Keratinocyte (primary cell): ENCODE measurements at regions not wholly inside any gene's neighbourhood (a gene's known extent, or its start where the extent isn't known, plus 50 kb on each side); places are given as distances from the start of the nearest gene placed in this dataset.

Experiments used
- CTCF ChIP-seq, 3 experiments: IDR thresholded peaks in 1 of 3; conservative IDR thresholded peaks in 1 of 3; optimal IDR thresholded peaks in 1 of 3; 2 replicates in 2 of 3; 3 replicates in 1 of 3; pipeline versions ENCODE3 to v1.5.1; 2011; ENCODE audit warnings: low read length in 3 of 3, mild to moderate bottlenecking in 3 of 3, moderate library complexity in 2 of 3, control low read depth in 1 of 3, inconsistent platforms in 1 of 3; ENCODE audit not compliant: insufficient read depth in 2 of 3; ENCODE audit errors: extremely low read depth in 1 of 3
- EZH2 ChIP-seq: IDR thresholded peaks from one replicate; pipeline ENCODE4 v1.6.1; 2012; ENCODE audit warnings: inconsistent platforms, mild to moderate bottlenecking, low read length, moderate library complexity

- TF ChIP-seq CTCF (optimal IDR thresholded peaks at IDR 0.05 in 1 of 3, IDR thresholded peaks at IDR 0.05 in 1 of 3, conservative IDR thresholded peaks at IDR 0.05 in 1 of 3; ENCODE audit: extremely low read depth in 1 of 3, insufficient read depth in 2 of 3, low read length in 3 of 3) (no peak), EZH2 (no peak)
These were observed 325.5 kb upstream of the IRX4 start for GRCh38 chr5:2208239-2208544.
